GM18951 (cell line): ENCODE measurements at regions not wholly inside any gene's neighbourhood (a gene's known extent, or its start where the extent isn't known, plus 50 kb on each side); places are given as distances from the start of the nearest gene placed in this dataset.

Experiments
- POLR2A ChIP-seq: IDR thresholded peaks from 4 replicates; pipeline ENCODE4 v1.6.1; 2011; ENCODE audit warnings: mild to moderate bottlenecking; ENCODE audit not compliant: insufficient read length, insufficient read depth; ENCODE audit errors: extremely low read depth
- in situ Hi-C: fragments of 300-500 bp; cut with MboI; formaldehyde crosslinking; loops from one replicate; pipeline ENCODE4 v1.12.0; 2022; ENCODE audit warnings: low sequenced_read_pairs, mixed read lengths, inconsistent platforms; ENCODE audit not compliant: unreplicated experiment

- in situ Hi-C loops, result no loop called here
Measured at GRCh38 chr2:63788071-63788470, 53.6 kb upstream of the UGP2 start.

GRCh38 chr2:63789338-63790020 is 52.2 kb upstream of the UGP2 start:
- TF ChIP-seq POLR2A, result no peak
- in situ Hi-C loops, result no loop called here

More at GRCh38 chr2:63788071-63788470, 53.6 kb upstream of the UGP2 start:
- TF ChIP-seq POLR2A, result no peak

DNA sequence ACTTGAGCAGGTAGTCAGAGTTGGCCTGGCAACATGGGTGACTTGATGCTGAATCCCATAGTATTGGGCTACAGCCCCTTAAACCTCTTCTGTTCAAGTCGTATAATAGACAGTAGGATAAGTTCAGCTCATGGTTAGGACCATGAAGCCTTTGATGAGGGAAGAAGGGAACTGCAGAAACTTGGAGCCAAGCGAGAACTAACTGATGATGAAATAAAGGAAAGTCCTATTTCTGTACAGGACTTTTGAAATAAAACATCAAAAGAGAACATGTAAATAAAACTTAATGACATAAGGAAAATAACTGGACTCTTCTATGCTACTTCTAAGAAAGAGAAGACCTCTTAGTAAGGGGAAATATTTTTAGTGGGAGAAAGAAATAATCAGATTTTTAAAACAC is 51.2 kb upstream of the UGP2 start:
- in situ Hi-C loops, result no loop called here
- TF ChIP-seq POLR2A, result no peak

DNA sequence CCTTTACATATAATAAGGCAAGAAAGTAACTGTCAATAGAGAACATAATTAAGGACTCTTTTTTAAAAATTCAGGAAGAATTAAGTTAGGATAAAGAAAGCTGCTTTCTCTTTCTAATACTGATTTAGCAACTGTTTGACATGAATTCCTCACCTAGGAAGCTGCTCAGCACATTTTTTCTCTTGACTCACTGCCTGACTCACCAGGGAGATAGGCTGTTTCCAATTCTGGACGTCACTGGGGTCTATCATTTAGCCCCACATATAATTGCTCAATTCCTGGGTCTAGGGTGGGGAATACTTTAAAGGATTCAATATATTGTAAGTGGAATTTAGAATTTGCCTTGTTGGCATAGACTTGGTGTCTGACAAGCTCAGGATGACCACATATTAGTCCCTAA is 50.8 kb upstream of the UGP2 start:
- in situ Hi-C loops, result no loop called here
- TF ChIP-seq POLR2A, result no peak

DNA sequence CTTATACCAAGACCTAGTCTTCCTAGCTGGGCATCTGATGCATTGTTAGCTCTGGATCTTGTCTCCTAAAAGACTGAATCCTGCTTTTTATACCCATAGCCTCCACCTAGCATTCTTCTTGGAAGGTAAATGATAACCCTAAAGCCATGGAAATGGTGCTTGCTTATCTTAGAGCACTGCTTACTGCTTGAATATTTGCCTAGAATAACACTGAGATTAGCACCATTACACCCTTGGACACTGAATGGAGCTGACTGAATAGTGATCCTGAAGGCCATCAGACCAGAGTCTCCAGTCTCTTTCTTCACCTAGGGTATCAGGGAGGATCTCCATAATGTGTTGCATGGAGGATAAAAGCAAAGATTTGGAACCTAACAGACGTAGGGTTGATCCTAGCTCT is 50.3 kb upstream of the UGP2 start:
- TF ChIP-seq POLR2A, result no peak
- in situ Hi-C loops, result no loop called here
